Prostate gland (tissue), 2 donors: ENCODE measurements at regions not wholly inside any gene's neighbourhood (a gene's known extent, or its start where the extent isn't known, plus 50 kb on each side); places are given as distances from the start of the nearest gene placed in this dataset.

Source experiments
- DNase-seq: peaks from one replicate; pipeline ENCODE4 v3.0.0-alpha.2; 2019; ENCODE audit warnings: low spot score
- H3K27ac ChIP-seq, 2 donors: fragments of 200-600 bp; sonication (generic); 2 replicates each; pipeline ENCODE4 v1.5.1; 2017 to 2019
- H3K27me3 ChIP-seq: fragments of 200-600 bp; sonication (generic); replicated peaks from 2 replicates; pipeline ENCODE4 v1.5.1; 2019; ENCODE audit not compliant: insufficient read depth
- H3K36me3 ChIP-seq, 2 donors: fragments of 200-600 bp; sonication (generic); 1 replicate in 1 of 2; 2 replicates in 1 of 2; pipeline versions ENCODE4 v1.5.1 to v1.8.1; 2017 to 2019
- H3K4me1 ChIP-seq: fragments of 200-600 bp; sonication (generic); replicated peaks from 2 replicates; pipeline ENCODE4 v1.5.1; 2019
- H3K4me3 ChIP-seq, 2 donors: fragments of 200-600 bp; sonication (generic); 2 replicates each; pipeline ENCODE4 v1.5.1; 2017 to 2019
- H3K9me3 ChIP-seq: fragments of 200-600 bp; sonication (generic); 2 replicates; pipeline ENCODE4 v1.5.1; 2017
- CTCF ChIP-seq, 4 experiments: fragments of 200-600 bp in 2 of 4; fragments of 450-650 bp in 2 of 4; sonication (generic) in 2 of 4; IDR thresholded peaks; 1 replicate in 3 of 4; 2 replicates in 1 of 4; pipeline ENCODE4 v1.5.1; 2016 to 2019; ENCODE audit warnings: antibody characterized with exemption in 4 of 4, mild to moderate bottlenecking in 2 of 4, moderate library complexity in 2 of 4
- POLR2A ChIP-seq: fragments of 450-650 bp; IDR thresholded peaks from one replicate; pipeline ENCODE4 v1.6.1; 2016; ENCODE audit warnings: antibody characterized with exemption, mild to moderate bottlenecking
- POLR2AphosphoS5 ChIP-seq: sonication (generic); formaldehyde crosslinking; IDR thresholded peaks from one replicate; pipeline ENCODE4 v1.6.1; 2017; ENCODE audit warnings: antibody characterized with exemption
- WGBS: methylation state at CpG from one replicate; pipeline ENCODE4 v1.1.5; 2018; 5-methylcytosine and 5-hydroxymethylcytosine counted together
- intact Hi-C: fragments of 100-400 bp; cut with DNase I; formaldehyde crosslinking; loops from one replicate; pipeline ENCODE4 v1.14.2; 2022

GRCh38 chr5:92917044-92917443, 664.0 kb downstream of the NR2F1-AS1 start:
- Histone ChIP-seq H3K4me1 (no peaks in the 10 kb centered on the region), H3K27me3 (no peaks in the 10 kb centered on the region), H3K36me3 (no peaks in the 10 kb centered on the region), H3K4me3 (no peak overlapping the region), H3K27ac (no peak overlapping the region), H3K9me3 (no peaks in the 10 kb centered on the region)
- intact Hi-C loops = no loop called here
- TF ChIP-seq CTCF (IDR thresholded peaks at IDR 0.05) (no peak), POLR2A (no peak), POLR2AphosphoS5 (no peak)
- WGBS = 88% methylated on average over 2 of the region's 2 CpGs
- DNase-seq = no peak

- no peak for TF ChIP-seq POLR2A
- TF ChIP-seq CTCF (IDR thresholded peaks at IDR 0.05) = peak in 2 of 4 experiments; percentile 11 to 13
- TF ChIP-seq POLR2AphosphoS5 = no peak
- WGBS = 49% methylated on average over 3 of the region's 3 CpGs
- no peaks in the 10 kb centered on the region for H3K9me3 ChIP-seq
- H3K27ac ChIP-seq = no peak overlapping the region
- no peak for DNase-seq
- no peaks in the 10 kb centered on the region for H3K36me3 ChIP-seq
- intact Hi-C loops = no loop called here
- no peaks in the 10 kb centered on the region for H3K27me3 ChIP-seq
- no peaks in the 10 kb centered on the region for H3K4me1 ChIP-seq
- no peak overlapping the region for H3K4me3 ChIP-seq
Observed at GRCh38 chr5:92916036-92916435, 665.0 kb downstream of the NR2F1-AS1 start.

- DNase-seq = no peak
- WGBS = 86% methylated on average over 1 of the region's 1 CpG
- Histone ChIP-seq H3K9me3 (no peaks in the 10 kb centered on the region), H3K27ac (no peak overlapping the region), H3K27me3 (no peaks in the 10 kb centered on the region), H3K4me1 (no peaks in the 10 kb centered on the region), H3K4me3 (no peak overlapping the region), H3K36me3 (no peaks in the 10 kb centered on the region)
- intact Hi-C loops = no loop called here
- TF ChIP-seq POLR2AphosphoS5 (no peak), CTCF (IDR thresholded peaks at IDR 0.05) (no peak), POLR2A (no peak)
Observed at GRCh38 chr5:92912283-92912682, 668.7 kb downstream of the NR2F1-AS1 start.

- H3K27ac ChIP-seq = no peak overlapping the region
- H3K27me3 ChIP-seq = no peaks in the 10 kb centered on the region
- no peaks in the 10 kb centered on the region for H3K4me1 ChIP-seq
- no peak for DNase-seq
- H3K9me3 ChIP-seq = no peaks in the 10 kb centered on the region
- TF ChIP-seq POLR2A (no peak), POLR2AphosphoS5 (no peak), CTCF (IDR thresholded peaks at IDR 0.05) (no peak)
- WGBS = 82% methylated on average over 1 of the region's 1 CpG
- intact Hi-C loops = no loop called here
- no peak overlapping the region for H3K4me3 ChIP-seq
- H3K36me3 ChIP-seq = no peaks in the 10 kb centered on the region
Observed at GRCh38 chr5:92911851-92912250, 669.2 kb downstream of the NR2F1-AS1 start.

GRCh38 chr5:92911293-92911692, 669.7 kb downstream of the NR2F1-AS1 start:
- Histone ChIP-seq H3K4me3 (no peak overlapping the region), H3K27me3 (no peaks in the 10 kb centered on the region), H3K9me3 (no peaks in the 10 kb centered on the region), H3K4me1 (no peaks in the 10 kb centered on the region), H3K27ac (no peak overlapping the region), H3K36me3 (no peaks in the 10 kb centered on the region)
- no peak for DNase-seq
- TF ChIP-seq POLR2AphosphoS5 = no peak
- TF ChIP-seq CTCF (IDR thresholded peaks at IDR 0.05) = no peak
- TF ChIP-seq POLR2A = no peak
- intact Hi-C loops = no loop called here
